ENCODE measurements at regions not wholly inside any gene's neighbourhood (a gene's known extent, or its start where the extent isn't known, plus 50 kb on each side); places are given as distances from the start of the nearest gene placed in this dataset.

- no peaks in the 10 kb centered on the region for H3K9me3 ChIP-seq (ENCODE audit: control insufficient read depth in 1 of 2, low read length in 2 of 2)
- H3K4me1 ChIP-seq (ENCODE audit: insufficient read depth, low read length), result no peaks in the 10 kb centered on the region
- no peaks in the 10 kb centered on the region for H3K27me3 ChIP-seq (ENCODE audit: insufficient read depth, low read length)
- Mint-ChIP-seq H3K36me3 (peaks cover 0 to 1% of the 10 kb centered on the region in 2 donors), H3K4me1 (peaks cover 0 to 1% (median 0%) of the 10 kb centered on the region in 4 donors), H3K27me3 (no peaks in the 10 kb centered on the region), H3K4me3 (no peak overlapping the region), H3K9me3 (peaks cover 0 to 3% (median 0%) of the 10 kb centered on the region in 8 donors), H3K27ac (no peak overlapping the region)
- no peaks in the 10 kb centered on the region for H3K36me3 ChIP-seq (ENCODE audit: insufficient read depth, low read length)
- POLR2A ChIA-PET (ENCODE audit: partially characterized antibody), result no interaction called here
- CTCF ChIA-PET (ENCODE audit: partially characterized antibody), result no interaction called here
- no peak for DNase-seq
- intact Hi-C loops (cut with micrococcal nuclease), result no loop called here
- no peak overlapping the region for H3K4me3 ChIP-seq (ENCODE audit: low read length in 2 of 2)
- H3K27ac ChIP-seq (ENCODE audit: low read depth, low read length), result no peak overlapping the region
Measured at GRCh38 chr14:65808390-65808789, 395.9 kb downstream of the FUT8 start.

- H3K27me3 ChIP-seq (ENCODE audit: insufficient read depth, low read length), result no peaks in the 10 kb centered on the region
- H3K4me3 Mint-ChIP-seq, result no peak overlapping the region
- H3K4me1 Mint-ChIP-seq, result peaks cover 0 to 5% (median 0%) of the 10 kb centered on the region in 4 donors
- H3K36me3 Mint-ChIP-seq, result peaks cover 0 to 1% of the 10 kb centered on the region in 2 donors
- no peaks in the 10 kb centered on the region for H3K4me1 ChIP-seq (ENCODE audit: insufficient read depth, low read length)
- no peak overlapping the region for H3K27ac Mint-ChIP-seq
- H3K36me3 ChIP-seq (ENCODE audit: insufficient read depth, low read length), result no peaks in the 10 kb centered on the region
- H3K27ac ChIP-seq (ENCODE audit: low read depth, low read length), result no peak overlapping the region
- no peak overlapping the region for H3K4me3 ChIP-seq (ENCODE audit: low read length in 2 of 2)
- peaks cover 0 to 3% (median 0%) of the 10 kb centered on the region in 8 donors for H3K9me3 Mint-ChIP-seq
- H3K9me3 ChIP-seq (ENCODE audit: control insufficient read depth in 1 of 2, low read length in 2 of 2), result no peaks in the 10 kb centered on the region
- no peak for DNase-seq
- no peaks in the 10 kb centered on the region for H3K27me3 Mint-ChIP-seq
- intact Hi-C loops (cut with micrococcal nuclease), result no loop called here
- POLR2A ChIA-PET (ENCODE audit: partially characterized antibody), result interaction anchor here (1.1 kb wide), 1 partner anchor 15 kb away, joined by 5 read pairs; no protein-coding TSS in a partner anchor
- CTCF ChIA-PET (ENCODE audit: partially characterized antibody), result interaction anchor here (0.9 to 4.5 kb wide), 3 partner anchors 13 to 150 kb away, joined by 3 to 37 read pairs (median 3); no protein-coding TSS in a partner anchor
Measured at GRCh38 chr14:65810322-65810721, 397.8 kb downstream of the FUT8 start.

- Mint-ChIP-seq H3K27ac (no peak overlapping the region), H3K4me1 (peaks cover 0 to 5% (median 0%) of the 10 kb centered on the region in 4 donors), H3K36me3 (peaks cover 0 to 1% of the 10 kb centered on the region in 2 donors), H3K4me3 (peak overlapping the region in 1 of 8 donors; percentile 20), H3K9me3 (peaks cover 0 to 3% (median 0%) of the 10 kb centered on the region in 8 donors), H3K27me3 (no peaks in the 10 kb centered on the region)
- ChIA-PET POLR2A (ENCODE audit: partially characterized antibody) (no interaction called here), CTCF (ENCODE audit: partially characterized antibody) (interaction anchor here (3.2 to 3.9 kb wide), 2 partner anchors 146 to 399 kb away, joined by 10 to 36 read pairs; no protein-coding TSS in a partner anchor)
- Histone ChIP-seq H3K4me1 (ENCODE audit: insufficient read depth, low read length) (no peaks in the 10 kb centered on the region), H3K27ac (ENCODE audit: low read depth, low read length) (no peak overlapping the region), H3K27me3 (ENCODE audit: insufficient read depth, low read length) (no peaks in the 10 kb centered on the region), H3K4me3 (ENCODE audit: low read length in 2 of 2) (no peak overlapping the region), H3K9me3 (ENCODE audit: control insufficient read depth in 1 of 2, low read length in 2 of 2) (no peaks in the 10 kb centered on the region), H3K36me3 (ENCODE audit: insufficient read depth, low read length) (no peaks in the 10 kb centered on the region)
- intact Hi-C loops (cut with micrococcal nuclease), result loop anchor here (2.0 kb wide), 1 partner anchor 257 kb away; no protein-coding TSS in a partner anchor
- DNase-seq, result peak in 1 of 5 donors; percentile 3
Measured at GRCh38 chr14:65813760-65814384, 401.3 kb downstream of the FUT8 start.

- Mint-ChIP-seq H3K9me3 (no peaks in the 10 kb centered on the region), H3K4me1 (peaks cover 0 to 5% (median 0%) of the 10 kb centered on the region in 4 donors), H3K36me3 (no peaks in the 10 kb centered on the region), H3K4me3 (no peak overlapping the region), H3K27me3 (no peaks in the 10 kb centered on the region), H3K27ac (no peak overlapping the region)
- Histone ChIP-seq H3K27me3 (ENCODE audit: insufficient read depth, low read length) (no peaks in the 10 kb centered on the region), H3K36me3 (ENCODE audit: insufficient read depth, low read length) (no peaks in the 10 kb centered on the region), H3K4me3 (ENCODE audit: low read length in 2 of 2) (no peak overlapping the region), H3K4me1 (ENCODE audit: insufficient read depth, low read length) (no peaks in the 10 kb centered on the region), H3K27ac (ENCODE audit: low read depth, low read length) (no peak overlapping the region), H3K9me3 (ENCODE audit: control insufficient read depth in 1 of 2, low read length in 2 of 2) (no peaks in the 10 kb centered on the region)
- ChIA-PET CTCF (ENCODE audit: partially characterized antibody) (interaction anchor here (0.5 to 3.9 kb wide), 12 partner anchors 10 to 651 kb away, joined by 3 to 36 read pairs (median 4); no protein-coding TSS in a partner anchor), POLR2A (ENCODE audit: partially characterized antibody) (interaction anchor here (1.5 kb wide), 1 partner anchor 142 kb away, joined by 3 read pairs; no protein-coding TSS in a partner anchor)
- intact Hi-C loops (cut with micrococcal nuclease), result loop anchor here (1.0 to 2.0 kb wide), 2 partner anchors 144 to 256 kb away; no protein-coding TSS in a partner anchor
- DNase-seq, result no peak
Measured at GRCh38 chr14:65815127-65815526, 402.6 kb downstream of the FUT8 start.

GRCh38 chr14:65817011-65817410 lies 404.5 kb downstream of the FUT8 start:
- Mint-ChIP-seq H3K4me1 (peaks cover 0 to 5% (median 0%) of the 10 kb centered on the region in 4 donors), H3K9me3 (no peaks in the 10 kb centered on the region), H3K27ac (no peak overlapping the region), H3K36me3 (no peaks in the 10 kb centered on the region), H3K27me3 (no peaks in the 10 kb centered on the region), H3K4me3 (no peak overlapping the region)
- Histone ChIP-seq H3K27ac (ENCODE audit: low read depth, low read length) (no peak overlapping the region), H3K27me3 (ENCODE audit: insufficient read depth, low read length) (no peaks in the 10 kb centered on the region), H3K9me3 (ENCODE audit: control insufficient read depth in 1 of 2, low read length in 2 of 2) (no peaks in the 10 kb centered on the region), H3K4me3 (ENCODE audit: low read length in 2 of 2) (no peak overlapping the region), H3K4me1 (ENCODE audit: insufficient read depth, low read length) (no peaks in the 10 kb centered on the region), H3K36me3 (ENCODE audit: insufficient read depth, low read length) (no peaks in the 10 kb centered on the region)
- ChIA-PET POLR2A (ENCODE audit: partially characterized antibody) (no interaction called here), CTCF (ENCODE audit: partially characterized antibody) (interaction anchor here (0.6 to 3.9 kb wide), 2 partner anchors 143 to 402 kb away, joined by 3 to 36 read pairs; no protein-coding TSS in a partner anchor)
- intact Hi-C loops (cut with micrococcal nuclease), result no loop called here
- DNase-seq, result no peak

- no peaks in the 10 kb centered on the region for H3K27me3 Mint-ChIP-seq
- Histone ChIP-seq H3K36me3 (ENCODE audit: insufficient read depth, low read length) (no peaks in the 10 kb centered on the region), H3K4me1 (ENCODE audit: insufficient read depth, low read length) (peaks cover 5% of the 10 kb centered on the region), H3K27me3 (ENCODE audit: insufficient read depth, low read length) (no peaks in the 10 kb centered on the region), H3K27ac (ENCODE audit: low read depth, low read length) (no peak overlapping the region), H3K9me3 (ENCODE audit: control insufficient read depth in 1 of 2, low read length in 2 of 2) (no peaks in the 10 kb centered on the region), H3K4me3 (ENCODE audit: low read length in 2 of 2) (no peak overlapping the region)
- no peak overlapping the region for H3K4me3 Mint-ChIP-seq
- H3K27ac Mint-ChIP-seq, result no peak overlapping the region
- H3K36me3 Mint-ChIP-seq, result no peaks in the 10 kb centered on the region
- POLR2A ChIA-PET (ENCODE audit: partially characterized antibody), result no interaction called here
- no peaks in the 10 kb centered on the region for H3K9me3 Mint-ChIP-seq
- H3K4me1 Mint-ChIP-seq, result peaks cover under 1 to 4% (median 2%) of the 10 kb centered on the region in 4 donors
- CTCF ChIA-PET (ENCODE audit: partially characterized antibody), result interaction anchor here (6.9 kb wide), 1 partner anchor 405 kb away, joined by 150 read pairs; the partner anchor contains the start of gene FUT8
- DNase-seq, result no peak
- intact Hi-C loops (cut with micrococcal nuclease), result no loop called here
Measured at GRCh38 chr14:65819569-65819968, 407.0 kb downstream of the FUT8 start.

GRCh38 chr14:65821224-65821753 lies 408.8 kb downstream of the FUT8 start:
- Mint-ChIP-seq H3K27me3 (no peaks in the 10 kb centered on the region), H3K9me3 (no peaks in the 10 kb centered on the region), H3K4me1 (peaks cover 5 to 14% (median 9%) of the 10 kb centered on the region in 4 donors), H3K36me3 (no peaks in the 10 kb centered on the region), H3K4me3 (no peak overlapping the region), H3K27ac (no peak overlapping the region)
- no peaks in the 10 kb centered on the region for H3K27me3 ChIP-seq (ENCODE audit: insufficient read depth, low read length)
- H3K4me1 ChIP-seq (ENCODE audit: insufficient read depth, low read length), result peaks cover 9% of the 10 kb centered on the region
- CTCF ChIA-PET (ENCODE audit: partially characterized antibody), result interaction anchor here (0.5 to 11.3 kb wide), 10 partner anchors 10 to 657 kb away, joined by 3 to 182 read pairs (median 14); partner anchors contain the start of gene FUT8
- H3K27ac ChIP-seq (ENCODE audit: low read depth, low read length), result no peak overlapping the region
- no peaks in the 10 kb centered on the region for H3K9me3 ChIP-seq (ENCODE audit: control insufficient read depth in 1 of 2, low read length in 2 of 2)
- POLR2A ChIA-PET (ENCODE audit: partially characterized antibody), result interaction anchor here (1.1 to 1.4 kb wide), 2 partner anchors 31 to 408 kb away, joined by 3 read pairs; no protein-coding TSS in a partner anchor
- intact Hi-C loops (cut with micrococcal nuclease), result loop anchor here (10.0 kb wide), 1 partner anchor 836 kb away; the partner anchor contains the start of gene FNTB
- no peak overlapping the region for H3K4me3 ChIP-seq (ENCODE audit: low read length in 2 of 2)
- DNase-seq, result no peak
- no peaks in the 10 kb centered on the region for H3K36me3 ChIP-seq (ENCODE audit: insufficient read depth, low read length)

Data from CD4-positive, alpha-beta memory T cell (primary cell).